HepG2 (cell line): ENCODE measurements at regions not wholly inside any gene's neighbourhood (a gene's known extent, or its start where the extent isn't known, plus 50 kb on each side); places are given as distances from the start of the nearest gene placed in this dataset.

Experiments
- AKNA ChIP-seq: sonication (generic); formaldehyde crosslinking; IDR thresholded peaks from 2 replicates; pipeline ENCODE4 v1.4.0; 2020; ENCODE audit warnings: missing genetic modification reagents, borderline replicate concordance
- CENPT ChIP-seq: sonication (generic); formaldehyde crosslinking; IDR thresholded peaks from 2 replicates; pipeline ENCODE4 v1.8.0; 2022; ENCODE audit warnings: low read depth, mild to moderate bottlenecking, moderate library complexity, missing genetic modification reagents
- ELF4 ChIP-seq: sonication (generic); formaldehyde crosslinking; IDR thresholded peaks from 2 replicates; pipeline ENCODE4 v1.5.0; 2020; ENCODE audit warnings: missing genetic modification reagents, mild to moderate bottlenecking, moderate library complexity, borderline replicate concordance
- HHEX ChIP-seq: IDR thresholded peaks from 2 replicates; pipeline ENCODE4 v1.6.1; 2016; ENCODE audit warnings: control low read depth
- MTERF4 ChIP-seq: sonication (generic); formaldehyde crosslinking; IDR thresholded peaks from 2 replicates; pipeline ENCODE4 v1.8.0; 2023; ENCODE audit warnings: mild to moderate bottlenecking, missing genetic modification reagents
- RBM39 ChIP-seq: fragments of 200-400 bp; formaldehyde crosslinking; IDR thresholded peaks from one replicate; pipeline ENCODE4 v1.6.1; 2018; ENCODE audit warnings: antibody characterized with exemption, mild to moderate bottlenecking, low read depth, low read length; ENCODE audit not compliant: poor library complexity, severe bottlenecking
- REST ChIP-seq, 2 experiments: IDR thresholded peaks; 2 replicates each; pipeline ENCODE4 v1.6.1; 2011 to 2012; ENCODE audit warnings: low read length in 2 of 2, borderline replicate concordance in 1 of 2, low read depth in 1 of 2, mild to moderate bottlenecking in 1 of 2, moderate library complexity in 1 of 2
- RXRB ChIP-seq: IDR thresholded peaks from 2 replicates; pipeline ENCODE4 v1.6.1; 2016; ENCODE audit warnings: borderline replicate concordance, missing genetic modification reagents, missing compliant biosample characterization
- SAFB2 ChIP-seq: sonication (generic); formaldehyde crosslinking; IDR thresholded peaks from 2 replicates; pipeline ENCODE4 v1.5.1; 2020; ENCODE audit warnings: missing genetic modification reagents, low read depth, mild to moderate bottlenecking, borderline replicate concordance
- SMAD9 ChIP-seq: sonication (generic); formaldehyde crosslinking; IDR thresholded peaks from 2 replicates; pipeline ENCODE4 v1.5.1; 2020; ENCODE audit warnings: mild to moderate bottlenecking, missing genetic modification reagents
- SRY ChIP-seq: sonication (generic); formaldehyde crosslinking; IDR thresholded peaks from 2 replicates; pipeline ENCODE4 v1.8.0; 2022; ENCODE audit warnings: mild to moderate bottlenecking, missing genetic modification reagents
- TEAD3 ChIP-seq: optimal IDR thresholded peaks from 2 replicates; pipeline ENCODE3; 2016; ENCODE audit warnings: borderline replicate concordance
- ZFP82 ChIP-seq: sonication (generic); formaldehyde crosslinking; IDR thresholded peaks from 2 replicates; pipeline ENCODE4 v1.5.1; 2020; ENCODE audit warnings: mild to moderate bottlenecking, missing genetic modification reagents, borderline replicate concordance
- ZFX ChIP-seq: sonication (generic); formaldehyde crosslinking; IDR thresholded peaks from 2 replicates; pipeline ENCODE4 v1.4.0; 2020; ENCODE audit warnings: mild to moderate bottlenecking, low read depth, missing genetic modification reagents, moderate library complexity
- ZNF143 ChIP-seq: sonication (generic); formaldehyde crosslinking; IDR thresholded peaks from 2 replicates; pipeline ENCODE4 v1.4.0; 2020; ENCODE audit warnings: missing genetic modification reagents
- ZNF256 ChIP-seq: sonication (generic); formaldehyde crosslinking; conservative IDR thresholded peaks from 2 replicates; pipeline ENCODE4 v1.4.0; 2020; ENCODE audit warnings: missing genetic modification reagents
- ZSCAN31 ChIP-seq: sonication (generic); formaldehyde crosslinking; IDR thresholded peaks from 2 replicates; pipeline ENCODE4 v1.5.0; 2020; ENCODE audit warnings: low read depth, mild to moderate bottlenecking, missing genetic modification reagents
- TF ChIP-seq, protein P1 (sequence below), 2 experiments: sonication (generic) in 1 of 2; formaldehyde crosslinking in 1 of 2; IDR thresholded peaks; 2 replicates each; pipeline versions ENCODE4 v1.5.1 to v1.6.1; 2011 to 2020; ENCODE audit warnings: borderline replicate concordance in 1 of 2, low read depth in 1 of 2, low read length in 1 of 2, mild to moderate bottlenecking in 1 of 2, missing genetic modification reagents in 1 of 2, moderate library complexity in 1 of 2

DNA sequence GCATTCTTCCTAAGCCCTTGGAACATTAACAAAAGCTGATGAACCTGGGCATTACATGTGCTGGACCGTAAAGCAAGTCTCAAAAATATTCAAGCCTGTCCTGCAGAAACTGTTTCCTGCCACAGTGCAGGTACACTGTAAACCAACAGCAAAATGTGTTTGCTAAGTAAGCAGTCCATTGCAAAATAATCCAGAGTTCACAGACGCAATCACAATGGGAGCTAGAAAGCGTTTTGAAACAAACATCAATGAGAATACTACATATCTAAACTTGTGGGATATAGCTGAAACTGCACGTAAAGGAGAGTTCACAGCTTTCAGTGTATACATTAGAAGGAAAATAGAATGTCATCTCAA is 61.6 kb downstream of the RGS12 start (continued):
- TF ChIP-seq SAFB2 (CRISPR knock-in tag) (no peak; the same call in 1 of the 2 replicates), RBM39 (no peak), ZFP82 (CRISPR knock-in tag) (no peak), ZSCAN31 (CRISPR knock-in tag) (no peak), ZFX (CRISPR knock-in tag) (peak; percentile 46; the same call in 1 of the 2 replicates), ZNF143 (no peak; the same call in 1 of the 2 replicates), CENPT (CRISPR knock-in tag) (no peak), HHEX (CRISPR knock-in tag) (peak; percentile 61; the same call in 1 of the 2 replicates), REST (IDR thresholded peaks at IDR 0.05; ENCODE audit: borderline replicate concordance in 1 of 2, low read depth in 1 of 2, low read length in 2 of 2) (no peak), AKNA (CRISPR knock-in tag) (no peak), MTERF4 (CRISPR knock-in tag) (no peak), ELF4 (CRISPR knock-in tag) (no peak), SRY (CRISPR knock-in tag) (no peak), SMAD9 (CRISPR knock-in tag) (no peak), TEAD3 (CRISPR knock-in tag) (peak; percentile 86), RXRB (peak; percentile 94), ZNF256 (CRISPR knock-in tag) (no peak; the same call in 1 of the 2 replicates)
- TF ChIP-seq, protein P1, sequence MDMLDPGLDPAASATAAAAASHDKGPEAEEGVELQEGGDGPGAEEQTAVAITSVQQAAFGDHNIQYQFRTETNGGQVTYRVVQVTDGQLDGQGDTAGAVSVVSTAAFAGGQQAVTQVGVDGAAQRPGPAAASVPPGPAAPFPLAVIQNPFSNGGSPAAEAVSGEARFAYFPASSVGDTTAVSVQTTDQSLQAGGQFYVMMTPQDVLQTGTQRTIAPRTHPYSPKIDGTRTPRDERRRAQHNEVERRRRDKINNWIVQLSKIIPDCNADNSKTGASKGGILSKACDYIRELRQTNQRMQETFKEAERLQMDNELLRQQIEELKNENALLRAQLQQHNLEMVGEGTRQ (IDR thresholded peaks at IDR 0.05; ENCODE audit: low read depth, low read length) = no peak
- TF ChIP-seq, protein P1 (CRISPR knock-in tag; IDR thresholded peaks at IDR 0.05; ENCODE audit: borderline replicate concordance) = no peak
